Prostate gland (tissue), 2 donors: ENCODE measurements at regions not wholly inside any gene's neighbourhood (a gene's known extent, or its start where the extent isn't known, plus 50 kb on each side); places are given as distances from the start of the nearest gene placed in this dataset.

Source experiments
- POLR2A ChIP-seq: fragments of 450-650 bp; IDR thresholded peaks from one replicate; pipeline ENCODE4 v1.6.1; 2016; ENCODE audit warnings: antibody characterized with exemption, mild to moderate bottlenecking
- POLR2AphosphoS5 ChIP-seq: sonication (generic); formaldehyde crosslinking; IDR thresholded peaks from one replicate; pipeline ENCODE4 v1.6.1; 2017; ENCODE audit warnings: antibody characterized with exemption
- TF ChIP-seq, protein P1 (sequence below), 4 experiments: fragments of 200-600 bp in 2 of 4; fragments of 450-650 bp in 2 of 4; sonication (generic) in 2 of 4; IDR thresholded peaks; 1 replicate in 3 of 4; 2 replicates in 1 of 4; pipeline ENCODE4 v1.5.1; 2016 to 2019; ENCODE audit warnings: antibody characterized with exemption in 4 of 4, mild to moderate bottlenecking in 2 of 4, moderate library complexity in 2 of 4

DNA sequence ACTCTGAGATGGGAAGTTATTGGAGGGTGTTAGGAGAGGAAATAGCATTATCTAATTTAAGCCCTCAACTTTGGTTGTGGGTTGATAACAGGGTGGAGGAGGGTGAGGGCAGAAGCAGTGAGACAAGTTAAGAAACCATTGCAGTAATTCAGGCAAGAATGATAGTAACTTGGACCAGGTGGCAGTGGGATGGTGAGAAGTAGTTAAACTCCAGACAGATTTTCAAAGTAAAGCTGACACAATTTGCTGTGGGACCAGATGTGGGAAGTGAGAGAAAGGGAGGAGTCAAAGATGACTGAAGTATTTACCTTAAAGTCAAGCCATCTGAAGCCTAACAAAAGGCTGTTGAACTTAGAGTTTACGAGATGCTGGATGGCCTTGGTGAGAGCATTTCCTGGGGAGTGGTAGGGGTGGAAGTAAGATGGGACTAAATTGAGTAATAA lies 163.2 kb upstream of the KLF7 start:
- TF ChIP-seq, protein P1, sequence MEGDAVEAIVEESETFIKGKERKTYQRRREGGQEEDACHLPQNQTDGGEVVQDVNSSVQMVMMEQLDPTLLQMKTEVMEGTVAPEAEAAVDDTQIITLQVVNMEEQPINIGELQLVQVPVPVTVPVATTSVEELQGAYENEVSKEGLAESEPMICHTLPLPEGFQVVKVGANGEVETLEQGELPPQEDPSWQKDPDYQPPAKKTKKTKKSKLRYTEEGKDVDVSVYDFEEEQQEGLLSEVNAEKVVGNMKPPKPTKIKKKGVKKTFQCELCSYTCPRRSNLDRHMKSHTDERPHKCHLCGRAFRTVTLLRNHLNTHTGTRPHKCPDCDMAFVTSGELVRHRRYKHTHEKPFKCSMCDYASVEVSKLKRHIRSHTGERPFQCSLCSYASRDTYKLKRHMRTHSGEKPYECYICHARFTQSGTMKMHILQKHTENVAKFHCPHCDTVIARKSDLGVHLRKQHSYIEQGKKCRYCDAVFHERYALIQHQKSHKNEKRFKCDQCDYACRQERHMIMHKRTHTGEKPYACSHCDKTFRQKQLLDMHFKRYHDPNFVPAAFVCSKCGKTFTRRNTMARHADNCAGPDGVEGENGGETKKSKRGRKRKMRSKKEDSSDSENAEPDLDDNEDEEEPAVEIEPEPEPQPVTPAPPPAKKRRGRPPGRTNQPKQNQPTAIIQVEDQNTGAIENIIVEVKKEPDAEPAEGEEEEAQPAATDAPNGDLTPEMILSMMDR (IDR thresholded peaks at IDR 0.05), result no peak
- TF ChIP-seq POLR2A, result no peak
- no peak for TF ChIP-seq POLR2AphosphoS5
